Heart left ventricle (tissue), 16 donors: ENCODE measurements at regions not wholly inside any gene's neighbourhood (a gene's known extent, or its start where the extent isn't known, plus 50 kb on each side); places are given as distances from the start of the nearest gene placed in this dataset.

Experiments used
- ATAC-seq, 4 donors: fragments of 200-7000 bp; cut with Tn5 transposase; one replicate each; pipeline ENCODE4 v1.9.1; 2020 to 2022; ENCODE audit warnings: moderate library complexity in 4 of 4, mild to moderate bottlenecking in 3 of 4, moderate number of reproducible peaks in 1 of 4
- DNase-seq, 5 donors: peaks; one replicate each; pipeline ENCODE4 v3.0.0-alpha.2; 2020
- H3K27ac ChIP-seq, 12 donors: fragments of 200-600 bp; sonication (generic) in 4 of 12; one replicate each; pipeline versions ENCODE4 v1.5.0 to v1.8.0; 2016 to 2022; ENCODE audit warnings: mild to moderate bottlenecking in 2 of 12
- H3K27me3 ChIP-seq, 9 donors: fragments of 200-600 bp; sonication (generic) in 2 of 9; one replicate each; pipeline versions ENCODE4 v1.5.1 to v1.8.0; 2016 to 2022; ENCODE audit warnings: mild to moderate bottlenecking in 3 of 9
- H3K36me3 ChIP-seq, 9 donors: fragments of 200-600 bp; sonication (generic) in 2 of 9; one replicate each; pipeline versions ENCODE4 v1.5.0 to v1.8.0; 2018 to 2022; ENCODE audit warnings: mild to moderate bottlenecking in 2 of 9
- H3K4me1 ChIP-seq, 12 donors: fragments of 200-600 bp; sonication (generic) in 4 of 12; one replicate each; pipeline versions ENCODE4 v1.5.0 to v1.8.0; 2016 to 2022; ENCODE audit warnings: mild to moderate bottlenecking in 3 of 12
- H3K4me3 ChIP-seq, 12 donors: fragments of 200-600 bp; sonication (generic) in 4 of 12; one replicate each; pipeline versions ENCODE4 v1.5.0 to v1.8.0; 2017 to 2022; ENCODE audit warnings: mild to moderate bottlenecking in 9 of 12, moderate library complexity in 4 of 12
- H3K9me3 ChIP-seq, 12 donors: fragments of 200-600 bp; sonication (generic) in 4 of 12; one replicate each; pipeline versions ENCODE4 v1.5.0 to v1.8.0; 2016 to 2022; ENCODE audit warnings: mild to moderate bottlenecking in 1 of 12
- POLR2A ChIP-seq, 2 donors: fragments of 450-650 bp; IDR thresholded peaks; one replicate each; pipeline ENCODE4 v1.6.1; 2017; ENCODE audit warnings: antibody characterized with exemption in 2 of 2, mild to moderate bottlenecking in 2 of 2, moderate library complexity in 2 of 2
- WGBS, 4 donors: extraction: QIAGEN DNeasy Blood & Tissue Kit in 2 of 4; methylation state at CpG; one replicate each; pipeline versions ENCODE4 v1.1.5 to v1.1.7; 2013 to 2018; 5-methylcytosine and 5-hydroxymethylcytosine counted together
- intact Hi-C, 10 donors: fragments of 100-400 bp; cut with DNase I; formaldehyde crosslinking; loops; one replicate each; pipeline versions ENCODE4 v1.11.1 to v1.14.2; 2022
- TF ChIP-seq, protein P1 (sequence below), 12 donors: fragments of 200-600 bp; sonication (generic) in 4 of 12; IDR thresholded peaks; one replicate each; pipeline versions ENCODE4 v1.5.0 to v1.8.0; 2018 to 2022; ENCODE audit warnings: antibody characterized with exemption in 12 of 12, mild to moderate bottlenecking in 5 of 12
- donor health status: ischemic (EF 13 %, LVEDD 7.1; RV severe dilation, severe dysfunction).
- donor health status: healthy with polysubstance abuse.
- donor health status: DM: no; HTN: yes; CAD: no.
- donor health status: DM: no; HTN: no; CAD: no.
- donor health status: ischemic (EF 25% LVEDD 6.9; RV normal size, moderate dysfunction).
- donor health status: ischemic (EF 25% LVEDD 5.7; RV mildly dilated, moderate dysfunction).
- donor health status: healthy.
- donor health status: DM: yes; HTN: yes; CAD: no.
- donor health status: ischemic (EF 35%, LVEDD 5.7; RV mildly dilated, moderate dysfunction).
- donor health status: nonischemic (EF 11% LVEDD 7.7; RV severe dilation, severe dysfunction).
- donor health status: DM: yes; HTN: yes; CAD: no.
- donor health status: PGD.
- donor health status: ischemic (EF 29% LVEDD 5.4; RV normal size, mild dysfunction).
- donor health status: nonischemic (EF 23%, LVEDD 6.1; RV moderate dilation, normal function).

DNA sequence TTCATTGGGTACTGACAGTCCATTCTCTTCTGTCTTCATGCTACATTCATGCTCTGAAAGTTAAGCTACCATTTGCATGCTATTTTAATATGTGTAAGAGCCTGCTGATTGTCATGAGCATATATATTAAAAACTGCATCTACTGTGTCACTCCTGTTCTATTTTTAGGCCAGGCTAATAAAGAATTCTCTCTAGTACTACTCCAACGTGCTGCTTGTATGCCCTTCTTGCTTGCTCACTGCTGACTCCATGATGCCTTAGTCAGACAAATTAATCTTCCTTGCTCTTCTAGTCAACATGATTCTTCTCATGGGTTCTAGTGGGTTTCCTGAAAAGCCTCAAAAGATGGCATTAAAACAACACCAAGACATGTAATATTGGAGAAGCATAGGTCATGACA lies 1600.1 kb downstream of the DPP10 start:
- 17 to 30% (median 21%) methylated on average over 1 of the region's 1 CpG for WGBS, 4 donors
- ATAC-seq, result no peak
- DNase-seq, result no peak

DNA sequence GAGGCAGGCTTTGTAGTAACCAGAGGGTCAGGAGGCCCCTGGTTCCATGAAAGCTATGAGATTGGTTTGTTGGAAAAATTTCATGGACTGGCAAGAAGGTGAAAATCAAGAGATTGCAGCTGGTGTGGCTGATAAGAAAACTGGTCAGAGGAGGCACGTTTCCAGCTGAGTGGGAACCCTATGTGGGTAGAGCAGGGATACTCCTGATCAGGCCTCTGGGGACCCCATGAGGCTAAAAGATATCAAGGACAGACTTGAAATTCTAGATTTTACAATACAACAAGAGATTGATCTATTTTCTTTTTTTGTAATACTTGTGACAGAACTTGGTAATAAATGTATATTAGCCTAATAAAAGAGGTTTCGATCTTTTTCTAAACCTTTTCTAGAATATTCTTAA lies 1615.1 kb downstream of the DPP10 start:
- 48 to 51% (median 49%) methylated on average over 2 of the region's 2 CpGs for WGBS, 4 donors
- no peak overlapping the region for H3K27ac ChIP-seq

More for the DNA sequence above, 1600.1 kb downstream of the DPP10 start:
- Histone ChIP-seq H3K4me3 (no peak overlapping the region), H3K27me3 (no peaks in the 10 kb centered on the region), H3K36me3 (no peaks in the 10 kb centered on the region), H3K9me3 (peaks cover 0 to 26% (median 0%) of the 10 kb centered on the region in 12 donors), H3K4me1 (no peaks in the 10 kb centered on the region), H3K27ac (no peak overlapping the region)
- intact Hi-C loops, result no loop called here
- no peak for TF ChIP-seq POLR2A (IDR thresholded peaks at IDR 0.05)
- TF ChIP-seq, protein P1, sequence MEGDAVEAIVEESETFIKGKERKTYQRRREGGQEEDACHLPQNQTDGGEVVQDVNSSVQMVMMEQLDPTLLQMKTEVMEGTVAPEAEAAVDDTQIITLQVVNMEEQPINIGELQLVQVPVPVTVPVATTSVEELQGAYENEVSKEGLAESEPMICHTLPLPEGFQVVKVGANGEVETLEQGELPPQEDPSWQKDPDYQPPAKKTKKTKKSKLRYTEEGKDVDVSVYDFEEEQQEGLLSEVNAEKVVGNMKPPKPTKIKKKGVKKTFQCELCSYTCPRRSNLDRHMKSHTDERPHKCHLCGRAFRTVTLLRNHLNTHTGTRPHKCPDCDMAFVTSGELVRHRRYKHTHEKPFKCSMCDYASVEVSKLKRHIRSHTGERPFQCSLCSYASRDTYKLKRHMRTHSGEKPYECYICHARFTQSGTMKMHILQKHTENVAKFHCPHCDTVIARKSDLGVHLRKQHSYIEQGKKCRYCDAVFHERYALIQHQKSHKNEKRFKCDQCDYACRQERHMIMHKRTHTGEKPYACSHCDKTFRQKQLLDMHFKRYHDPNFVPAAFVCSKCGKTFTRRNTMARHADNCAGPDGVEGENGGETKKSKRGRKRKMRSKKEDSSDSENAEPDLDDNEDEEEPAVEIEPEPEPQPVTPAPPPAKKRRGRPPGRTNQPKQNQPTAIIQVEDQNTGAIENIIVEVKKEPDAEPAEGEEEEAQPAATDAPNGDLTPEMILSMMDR (IDR thresholded peaks at IDR 0.05), result no peak

DNA sequence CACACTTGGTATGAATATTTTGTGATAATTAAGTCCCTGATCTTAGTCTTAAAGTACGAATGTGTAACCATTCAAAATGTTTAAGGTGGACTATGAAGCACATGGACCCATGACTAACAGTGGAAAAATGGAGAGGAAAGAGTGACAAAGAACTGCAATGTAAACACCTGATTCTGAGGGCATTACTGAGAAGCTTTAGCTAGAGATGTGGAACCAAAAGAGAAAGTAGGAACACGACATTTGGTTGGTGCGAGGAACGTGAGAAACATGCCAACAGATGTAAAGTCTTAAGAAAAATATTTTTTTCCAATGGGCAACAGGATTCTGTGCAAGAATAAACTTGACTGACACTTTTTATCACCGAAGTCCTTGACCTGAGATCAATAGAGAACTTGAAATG lies 1618.6 kb downstream of the DPP10 start:
- intact Hi-C loops, result no loop called here
- peaks cover 0 to 11% (median 0%) of the 10 kb centered on the region in 12 donors for H3K9me3 ChIP-seq
- no peak overlapping the region for H3K27ac ChIP-seq
- H3K36me3 ChIP-seq, result no peaks in the 10 kb centered on the region
- H3K4me3 ChIP-seq, result no peak overlapping the region
- WGBS, 4 donors, result 59 to 74% (median 64%) methylated on average over 5 of the region's 5 CpGs
- H3K27me3 ChIP-seq, result no peaks in the 10 kb centered on the region
- no peak for DNase-seq
- TF ChIP-seq, protein P1 (IDR thresholded peaks at IDR 0.05), result no peak
- TF ChIP-seq POLR2A (IDR thresholded peaks at IDR 0.05), result no peak
- H3K4me1 ChIP-seq, result no peaks in the 10 kb centered on the region
- no peak for ATAC-seq

More for the DNA sequence above, 1615.1 kb downstream of the DPP10 start:
- peaks cover 0 to 20% (median 0%) of the 10 kb centered on the region in 12 donors for H3K9me3 ChIP-seq
- DNase-seq (no peak), ATAC-seq (no peak)
- no peaks in the 10 kb centered on the region for H3K36me3 ChIP-seq
- H3K4me1 ChIP-seq, result no peaks in the 10 kb centered on the region
- TF ChIP-seq, protein P1 (IDR thresholded peaks at IDR 0.05), result no peak
- TF ChIP-seq POLR2A (IDR thresholded peaks at IDR 0.05), result no peak
- no peaks in the 10 kb centered on the region for H3K27me3 ChIP-seq
- H3K4me3 ChIP-seq, result no peak overlapping the region
- intact Hi-C loops, result no loop called here

DNA sequence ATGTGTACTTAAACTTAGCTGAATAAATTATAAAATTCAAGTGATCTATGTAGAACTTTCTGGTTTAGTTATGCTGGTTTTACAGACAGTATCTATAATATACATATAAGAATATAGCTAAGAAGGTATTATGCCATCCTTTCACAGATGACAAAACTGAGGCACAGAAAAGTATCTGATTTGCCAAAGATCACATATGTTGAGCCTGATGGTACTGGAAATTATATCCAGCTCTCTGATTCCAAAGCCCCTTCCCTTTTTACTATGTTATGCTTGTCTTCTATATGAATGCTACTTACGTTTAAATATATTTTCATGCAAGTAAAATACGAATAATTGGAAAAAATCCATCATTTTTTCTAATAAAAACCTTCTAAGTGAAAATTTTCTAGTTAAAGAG lies 1631.3 kb downstream of the DPP10 start:
- H3K27me3 ChIP-seq, result no peaks in the 10 kb centered on the region
- peaks cover 0 to 20% (median 3%) of the 10 kb centered on the region in 12 donors for H3K9me3 ChIP-seq
- TF ChIP-seq POLR2A (IDR thresholded peaks at IDR 0.05), result no peak
- TF ChIP-seq, protein P1 (IDR thresholded peaks at IDR 0.05), result no peak
- H3K4me1 ChIP-seq, result no peaks in the 10 kb centered on the region
- intact Hi-C loops, result no loop called here
- DNase-seq (no peak), ATAC-seq (no peak)
- WGBS, 4 donors, result 59 to 71% (median 69%) methylated on average over 2 of the region's 2 CpGs
- H3K4me3 ChIP-seq, result no peak overlapping the region
- H3K27ac ChIP-seq, result no peak overlapping the region
- no peaks in the 10 kb centered on the region for H3K36me3 ChIP-seq
